BLaER1 treated with 17β-estradiol and CSF1 and Interleukin-3, amounts not matched to agents 10 nM and 100 nM (cell line): ENCODE measurements at regions not wholly inside any gene's neighbourhood (a gene's known extent, or its start where the extent isn't known, plus 50 kb on each side); places are given as distances from the start of the nearest gene placed in this dataset.

Source experiments
- H3K27ac ChIP-seq, 11 experiments: shearing (Covaris generic); formaldehyde crosslinking; 2 replicates each; pipeline ENCODE4 v1.8.1; 2022
- H3K27me3 ChIP-seq, 11 experiments: shearing (Covaris generic); formaldehyde crosslinking; 2 replicates each; pipeline ENCODE4 v1.8.1; 2022
- H3K36me3 ChIP-seq, 11 experiments: shearing (Covaris generic); formaldehyde crosslinking; 2 replicates each; pipeline ENCODE4 v1.8.1; 2022
- H3K4me1 ChIP-seq, 10 experiments: shearing (Covaris generic); formaldehyde crosslinking; 2 replicates each; pipeline ENCODE4 v1.8.1; 2022
- H3K4me2 ChIP-seq, 11 experiments: shearing (Covaris generic); formaldehyde crosslinking; 2 replicates each; pipeline ENCODE4 v1.8.1; 2022
- H3K4me3 ChIP-seq, 10 experiments: shearing (Covaris generic); formaldehyde crosslinking; 2 replicates each; pipeline ENCODE4 v1.8.1; 2022
- H3K9ac ChIP-seq, 11 experiments: shearing (Covaris generic); formaldehyde crosslinking; 2 replicates each; pipeline ENCODE4 v1.8.1; 2022
- H3K9me3 ChIP-seq, 11 experiments: shearing (Covaris generic); formaldehyde crosslinking; replicated peaks in 1 of 11; 2 replicates each; pipeline ENCODE4 v1.8.1; 2022
- H4K20me1 ChIP-seq, 11 experiments: shearing (Covaris generic); formaldehyde crosslinking; 2 replicates each; pipeline ENCODE4 v1.8.1; 2022
- Cebpa-rat ChIP-seq, 11 experiments: shearing (Covaris generic); IDR thresholded peaks; 2 replicates each; pipeline ENCODE4 v1.8.1; 2022

GRCh38 chr2:204187229-204188083, 250.9 kb downstream of the ICOS start:
- no peak overlapping the region for H3K4me3 ChIP-seq
- no peaks in the 10 kb centered on the region for H3K9me3 ChIP-seq
- H3K36me3 ChIP-seq: no peaks in the 10 kb centered on the region
- H3K4me2 ChIP-seq: no peak overlapping the region
- no peaks in the 10 kb centered on the region for H3K27me3 ChIP-seq
- H3K4me1 ChIP-seq: no peaks in the 10 kb centered on the region
- H4K20me1 ChIP-seq: no peaks in the 10 kb centered on the region
- no peak overlapping the region for H3K9ac ChIP-seq
- no peak overlapping the region for H3K27ac ChIP-seq
- TF ChIP-seq Cebpa-rat (IDR thresholded peaks at IDR 0.05): no peak

- H3K4me3 ChIP-seq: no peak overlapping the region
Observed at GRCh38 chr2:204191574-204191973, 255.0 kb downstream of the ICOS start.

GRCh38 chr2:204195498-204195897, 258.9 kb downstream of the ICOS start:
- Histone ChIP-seq H4K20me1 (no peaks in the 10 kb centered on the region), H3K4me3 (no peak overlapping the region), H3K27me3 (no peaks in the 10 kb centered on the region), H3K36me3 (no peaks in the 10 kb centered on the region), H3K27ac (no peak overlapping the region), H3K4me1 (no peaks in the 10 kb centered on the region), H3K4me2 (no peak overlapping the region), H3K9ac (no peak overlapping the region), H3K9me3 (no peaks in the 10 kb centered on the region)
- no peak for TF ChIP-seq Cebpa-rat (IDR thresholded peaks at IDR 0.05)

More at GRCh38 chr2:204191574-204191973, 255.0 kb downstream of the ICOS start:
- Histone ChIP-seq H3K27me3 (no peaks in the 10 kb centered on the region), H3K9ac (no peak overlapping the region), H4K20me1 (no peaks in the 10 kb centered on the region), H3K27ac (no peak overlapping the region), H3K9me3 (no peaks in the 10 kb centered on the region), H3K36me3 (no peaks in the 10 kb centered on the region), H3K4me2 (no peak overlapping the region), H3K4me1 (no peaks in the 10 kb centered on the region)
- TF ChIP-seq Cebpa-rat (IDR thresholded peaks at IDR 0.05): no peak

- Histone ChIP-seq H3K9me3 (no peaks in the 10 kb centered on the region), H4K20me1 (no peaks in the 10 kb centered on the region), H3K4me3 (no peak overlapping the region)
Observed at GRCh38 chr2:204197336-204198005, 260.9 kb downstream of the ICOS start.

GRCh38 chr2:204199357-204199756, 262.8 kb downstream of the ICOS start:
- no peaks in the 10 kb centered on the region for H3K9me3 ChIP-seq
- no peak overlapping the region for H3K9ac ChIP-seq
- no peak overlapping the region for H3K4me3 ChIP-seq
- H4K20me1 ChIP-seq: no peaks in the 10 kb centered on the region
- no peak overlapping the region for H3K27ac ChIP-seq
- TF ChIP-seq Cebpa-rat (IDR thresholded peaks at IDR 0.05): no peak
- no peaks in the 10 kb centered on the region for H3K36me3 ChIP-seq
- no peaks in the 10 kb centered on the region for H3K27me3 ChIP-seq
- H3K4me2 ChIP-seq: no peak overlapping the region
- no peaks in the 10 kb centered on the region for H3K4me1 ChIP-seq

More at GRCh38 chr2:204197336-204198005, 260.9 kb downstream of the ICOS start:
- Histone ChIP-seq H3K4me2 (no peak overlapping the region), H3K4me1 (no peaks in the 10 kb centered on the region), H3K27me3 (no peaks in the 10 kb centered on the region), H3K27ac (no peak overlapping the region), H3K36me3 (no peaks in the 10 kb centered on the region), H3K9ac (no peak overlapping the region)
- no peak for TF ChIP-seq Cebpa-rat (IDR thresholded peaks at IDR 0.05)

- no peak overlapping the region for H3K4me3 ChIP-seq
- no peaks in the 10 kb centered on the region for H4K20me1 ChIP-seq
- H3K27me3 ChIP-seq: no peaks in the 10 kb centered on the region
- H3K4me1 ChIP-seq: no peaks in the 10 kb centered on the region
- no peak overlapping the region for H3K4me2 ChIP-seq
- no peak for TF ChIP-seq Cebpa-rat (IDR thresholded peaks at IDR 0.05)
- no peak overlapping the region for H3K9ac ChIP-seq
- no peak overlapping the region for H3K27ac ChIP-seq
- H3K36me3 ChIP-seq: no peaks in the 10 kb centered on the region
- no peaks in the 10 kb centered on the region for H3K9me3 ChIP-seq
Observed at GRCh38 chr2:204201507-204201906, 264.9 kb downstream of the ICOS start.

GRCh38 chr2:204202253-204202652, 265.7 kb downstream of the ICOS start:
- Histone ChIP-seq H4K20me1 (no peaks in the 10 kb centered on the region), H3K4me3 (no peak overlapping the region), H3K9ac (no peak overlapping the region), H3K9me3 (no peaks in the 10 kb centered on the region), H3K36me3 (no peaks in the 10 kb centered on the region), H3K27me3 (no peaks in the 10 kb centered on the region), H3K27ac (no peak overlapping the region), H3K4me1 (no peaks in the 10 kb centered on the region), H3K4me2 (no peak overlapping the region)
- TF ChIP-seq Cebpa-rat (IDR thresholded peaks at IDR 0.05): no peak

- Histone ChIP-seq H3K9me3 (no peaks in the 10 kb centered on the region), H3K9ac (no peak overlapping the region), H3K36me3 (no peaks in the 10 kb centered on the region), H3K27me3 (no peaks in the 10 kb centered on the region), H3K4me3 (no peak overlapping the region), H3K4me2 (no peak overlapping the region), H3K27ac (no peak overlapping the region), H3K4me1 (no peaks in the 10 kb centered on the region), H4K20me1 (no peaks in the 10 kb centered on the region)
- no peak for TF ChIP-seq Cebpa-rat (IDR thresholded peaks at IDR 0.05)
Observed at GRCh38 chr2:204203704-204204103, 267.1 kb downstream of the ICOS start.

- Histone ChIP-seq H3K4me2 (no peak overlapping the region), H3K9ac (no peak overlapping the region), H3K4me1 (no peaks in the 10 kb centered on the region), H3K4me3 (no peak overlapping the region), H3K27ac (no peak overlapping the region), H3K36me3 (no peaks in the 10 kb centered on the region), H4K20me1 (no peaks in the 10 kb centered on the region), H3K9me3 (no peaks in the 10 kb centered on the region), H3K27me3 (no peaks in the 10 kb centered on the region)
- TF ChIP-seq Cebpa-rat (IDR thresholded peaks at IDR 0.05): no peak
Observed at GRCh38 chr2:204205082-204205481, 268.5 kb downstream of the ICOS start.

- no peaks in the 10 kb centered on the region for H3K36me3 ChIP-seq
- no peak overlapping the region for H3K27ac ChIP-seq
- H3K4me2 ChIP-seq: no peak overlapping the region
- no peak overlapping the region for H3K9ac ChIP-seq
- H3K9me3 ChIP-seq: no peaks in the 10 kb centered on the region
- H3K27me3 ChIP-seq: no peaks in the 10 kb centered on the region
- H4K20me1 ChIP-seq: no peaks in the 10 kb centered on the region
- H3K4me1 ChIP-seq: no peaks in the 10 kb centered on the region
- TF ChIP-seq Cebpa-rat (IDR thresholded peaks at IDR 0.05): no peak
- no peak overlapping the region for H3K4me3 ChIP-seq
Observed at GRCh38 chr2:204205538-204205937, 269.0 kb downstream of the ICOS start.
